ENCODE measurements at regions not wholly inside any gene's neighbourhood (a gene's known extent, or its start where the extent isn't known, plus 50 kb on each side); places are given as distances from the start of the nearest gene placed in this dataset.

DNA sequence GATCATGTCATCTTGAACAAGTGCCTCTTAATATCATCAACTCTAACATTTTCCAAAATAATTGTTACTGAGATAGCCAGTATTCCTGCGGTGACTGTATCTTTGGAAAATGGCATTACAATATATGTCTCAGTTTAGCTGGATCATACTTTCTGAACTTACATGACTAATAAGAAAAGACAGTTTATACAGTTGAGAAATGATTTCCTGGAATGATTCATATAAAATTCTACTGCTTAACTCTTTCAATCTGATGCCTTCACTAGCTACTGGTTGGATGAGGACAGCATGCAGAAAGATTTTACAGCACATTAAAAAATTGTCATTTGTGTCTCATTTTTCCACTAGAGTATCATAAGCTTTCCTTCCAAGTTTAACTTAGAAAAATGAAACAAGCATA lies 302.1 kb downstream of the PCDH17 start:
- intact Hi-C loops (cut with DNase I) = no loop called here
- Histone ChIP-seq H3K36me3 (no peaks in the 10 kb centered on the region), H3K4me1 (no peaks in the 10 kb centered on the region), H3K27ac (no peak overlapping the region), H3K9me3 (no peaks in the 10 kb centered on the region), H3K4me3 (no peak overlapping the region), H3K27me3 (no peaks in the 10 kb centered on the region)
- no peak for DNase-seq
- WGBS, 2 donors = 95 to 98% methylated on average over 1 of the region's 1 CpG
- TF ChIP-seq POLR2A (IDR thresholded peaks at IDR 0.05) (no peak), EP300 (IDR thresholded peaks at IDR 0.05) (no peak), POLR2AphosphoS5 (IDR thresholded peaks at IDR 0.05) (no peak)
- TF ChIP-seq, protein P1, sequence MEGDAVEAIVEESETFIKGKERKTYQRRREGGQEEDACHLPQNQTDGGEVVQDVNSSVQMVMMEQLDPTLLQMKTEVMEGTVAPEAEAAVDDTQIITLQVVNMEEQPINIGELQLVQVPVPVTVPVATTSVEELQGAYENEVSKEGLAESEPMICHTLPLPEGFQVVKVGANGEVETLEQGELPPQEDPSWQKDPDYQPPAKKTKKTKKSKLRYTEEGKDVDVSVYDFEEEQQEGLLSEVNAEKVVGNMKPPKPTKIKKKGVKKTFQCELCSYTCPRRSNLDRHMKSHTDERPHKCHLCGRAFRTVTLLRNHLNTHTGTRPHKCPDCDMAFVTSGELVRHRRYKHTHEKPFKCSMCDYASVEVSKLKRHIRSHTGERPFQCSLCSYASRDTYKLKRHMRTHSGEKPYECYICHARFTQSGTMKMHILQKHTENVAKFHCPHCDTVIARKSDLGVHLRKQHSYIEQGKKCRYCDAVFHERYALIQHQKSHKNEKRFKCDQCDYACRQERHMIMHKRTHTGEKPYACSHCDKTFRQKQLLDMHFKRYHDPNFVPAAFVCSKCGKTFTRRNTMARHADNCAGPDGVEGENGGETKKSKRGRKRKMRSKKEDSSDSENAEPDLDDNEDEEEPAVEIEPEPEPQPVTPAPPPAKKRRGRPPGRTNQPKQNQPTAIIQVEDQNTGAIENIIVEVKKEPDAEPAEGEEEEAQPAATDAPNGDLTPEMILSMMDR (IDR thresholded peaks at IDR 0.05) = no peak

DNA sequence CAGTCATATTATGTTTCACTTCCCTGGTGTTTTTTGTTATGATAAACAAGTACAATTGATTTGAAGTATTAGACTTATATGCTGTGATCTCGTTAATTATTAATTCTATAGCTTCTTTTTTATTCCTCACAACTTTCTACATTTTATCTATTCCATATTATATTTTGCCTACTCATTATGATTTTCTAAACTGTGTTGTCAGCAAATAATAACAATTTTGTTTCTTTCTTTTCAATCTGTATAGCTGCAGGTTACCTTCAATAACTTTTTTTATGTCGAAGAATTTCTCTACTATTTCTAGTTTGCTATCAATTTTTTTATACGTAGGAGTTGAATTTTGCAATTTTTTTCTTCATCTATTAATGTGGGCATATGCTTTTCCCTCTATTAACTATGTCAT lies 304.4 kb downstream of the PCDH17 start:
- DNase-seq = no peak
- Histone ChIP-seq H3K27ac (no peak overlapping the region), H3K36me3 (no peaks in the 10 kb centered on the region), H3K9me3 (peaks cover 0 to under 1% (median 0%) of the 10 kb centered on the region in 4 donors), H3K4me1 (no peaks in the 10 kb centered on the region), H3K27me3 (no peaks in the 10 kb centered on the region), H3K4me3 (no peak overlapping the region)
- TF ChIP-seq POLR2A (IDR thresholded peaks at IDR 0.05) = no peak
- TF ChIP-seq, protein P1 (IDR thresholded peaks at IDR 0.05) = no peak
- TF ChIP-seq POLR2AphosphoS5 (IDR thresholded peaks at IDR 0.05) = no peak
- no peak for TF ChIP-seq EP300 (IDR thresholded peaks at IDR 0.05)
- 82 to 90% methylated on average over 3 of the region's 3 CpGs for WGBS, 2 donors
- intact Hi-C loops (cut with DNase I) = no loop called here

DNA sequence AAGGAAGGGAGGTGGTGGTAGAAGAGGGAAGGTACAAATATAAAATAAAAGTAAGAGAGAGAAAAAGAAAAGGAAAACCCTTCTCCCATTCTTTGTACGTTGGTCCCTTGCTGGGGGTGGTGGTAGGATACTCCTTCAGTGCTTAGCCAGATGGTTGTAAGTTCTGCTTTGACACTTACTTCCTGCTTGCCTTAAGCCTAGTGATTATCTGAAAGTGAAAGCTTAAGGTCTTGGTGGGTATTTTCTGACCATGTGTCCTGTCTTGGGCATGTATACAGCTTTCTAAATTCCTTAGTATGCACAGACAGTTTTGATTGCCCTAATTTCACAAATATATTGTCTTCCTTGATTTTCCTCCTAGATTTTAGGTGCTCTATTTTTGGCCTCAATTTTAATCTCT lies 314.8 kb downstream of the PCDH17 start:
- H3K4me1 ChIP-seq = no peaks in the 10 kb centered on the region
- intact Hi-C loops (cut with DNase I) = no loop called here
- DNase-seq = no peak
- H3K4me3 ChIP-seq = no peak overlapping the region
- 26 to 32% methylated on average over 1 of the region's 1 CpG for WGBS, 2 donors
- TF ChIP-seq, protein P1 (IDR thresholded peaks at IDR 0.05) = no peak
- TF ChIP-seq POLR2A (IDR thresholded peaks at IDR 0.05) (no peak), EP300 (IDR thresholded peaks at IDR 0.05) (no peak), POLR2AphosphoS5 (IDR thresholded peaks at IDR 0.05) (no peak)
- H3K27ac ChIP-seq = no peak overlapping the region
- H3K36me3 ChIP-seq = no peaks in the 10 kb centered on the region
- H3K27me3 ChIP-seq = no peaks in the 10 kb centered on the region
- no peaks in the 10 kb centered on the region for H3K9me3 ChIP-seq

DNA sequence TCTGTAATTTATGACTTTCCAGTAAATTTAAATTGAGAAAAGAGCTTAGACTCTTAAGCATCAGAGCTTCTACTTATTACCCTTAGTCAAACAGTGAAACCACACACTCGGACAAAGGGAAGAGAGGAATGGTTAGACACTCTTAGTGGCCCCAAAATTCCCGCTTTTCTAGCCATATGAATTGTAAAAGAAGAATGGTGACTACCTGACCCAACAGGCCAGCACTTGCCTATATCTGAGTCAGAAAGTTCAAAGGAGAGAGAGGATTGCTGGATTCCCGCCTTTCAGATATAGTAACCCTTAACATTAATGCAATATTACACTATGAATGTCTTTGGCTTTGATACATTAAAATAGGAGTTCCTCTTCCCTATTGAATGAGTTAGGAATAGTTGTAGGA lies 317.3 kb downstream of the PCDH17 start:
- intact Hi-C loops (cut with DNase I) = no loop called here
- TF ChIP-seq POLR2AphosphoS5 (IDR thresholded peaks at IDR 0.05) (no peak), POLR2A (IDR thresholded peaks at IDR 0.05) (no peak), EP300 (IDR thresholded peaks at IDR 0.05) (no peak)
- TF ChIP-seq, protein P1 (IDR thresholded peaks at IDR 0.05) = no peak
- Histone ChIP-seq H3K27me3 (no peaks in the 10 kb centered on the region), H3K27ac (no peak overlapping the region), H3K4me3 (no peak overlapping the region), H3K9me3 (no peaks in the 10 kb centered on the region), H3K36me3 (no peaks in the 10 kb centered on the region), H3K4me1 (no peaks in the 10 kb centered on the region)
- no peak for DNase-seq
- 75 to 86% methylated on average over 3 of the region's 3 CpGs for WGBS, 2 donors

DNA sequence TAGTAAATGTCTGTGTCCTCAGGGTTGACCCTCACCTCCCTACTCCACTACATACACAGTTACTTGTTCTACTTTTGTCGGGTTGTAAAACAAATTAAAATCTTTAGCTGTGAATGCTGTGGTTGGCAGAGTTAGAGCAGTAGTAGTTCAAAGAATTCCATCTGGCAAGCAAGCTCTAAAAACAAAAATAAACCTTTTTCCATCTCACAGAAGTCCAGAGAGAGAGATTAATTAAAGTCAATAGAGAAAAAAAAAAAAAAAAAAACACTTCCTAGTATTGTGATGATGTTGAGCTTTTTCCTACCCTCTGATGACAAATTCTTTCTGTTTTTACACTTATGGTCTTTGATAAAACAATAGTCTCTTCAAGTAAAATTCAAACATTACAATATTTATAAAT lies 338.4 kb downstream of the PCDH17 start:
- 72 to 80% methylated on average over 1 of the region's 1 CpG for WGBS, 2 donors
- no peak overlapping the region for H3K4me3 ChIP-seq
- H3K4me1 ChIP-seq = no peaks in the 10 kb centered on the region
- TF ChIP-seq POLR2AphosphoS5 (IDR thresholded peaks at IDR 0.05) (no peak), POLR2A (IDR thresholded peaks at IDR 0.05) (no peak), EP300 (IDR thresholded peaks at IDR 0.05) (no peak)
- TF ChIP-seq, protein P1 (IDR thresholded peaks at IDR 0.05) = no peak
- DNase-seq = no peak
- no peaks in the 10 kb centered on the region for H3K36me3 ChIP-seq
- intact Hi-C loops (cut with DNase I) = no loop called here
- peaks cover 0 to 4% (median 0%) of the 10 kb centered on the region in 4 donors for H3K9me3 ChIP-seq
- no peaks in the 10 kb centered on the region for H3K27me3 ChIP-seq
- no peak overlapping the region for H3K27ac ChIP-seq

All from sigmoid colon (tissue), 6 donors.